ENCODE measurements at regions not wholly inside any gene's neighbourhood (a gene's known extent, or its start where the extent isn't known, plus 50 kb on each side); places are given as distances from the start of the nearest gene placed in this dataset.

- no peaks in the 10 kb centered on the region for H3K79me2 ChIP-seq (ENCODE audit: low read length)
- no peak for ATAC-seq
- no peak overlapping the region for H3K4me3 ChIP-seq (ENCODE audit: low read length)
- H3F3A ChIP-seq (ENCODE audit: low read length, unreplicated experiment) = no peaks in the 10 kb centered on the region
- H3K9me3 ChIP-seq (ENCODE audit: low read length) = peaks cover 30% of the 10 kb centered on the region
- ChIA-PET POLR2A (ENCODE audit: unreplicated experiment) (no interaction called here), CTCF (no interaction called here)
- intact Hi-C loops (cut with micrococcal nuclease) = no loop called here
- no TSS peak for BruUV-seq (replicated peaks)
- no peak overlapping the region for H3K9ac ChIP-seq (ENCODE audit: low read length)
- H3K27ac ChIP-seq (ENCODE audit: low read length) = no peak overlapping the region
- no peaks in the 10 kb centered on the region for H3K9me2 ChIP-seq (replicated peaks; ENCODE audit: low read length)
- no peaks in the 10 kb centered on the region for H3K36me3 ChIP-seq (ENCODE audit: low read depth, low read length)
- no peaks in the 10 kb centered on the region for H3K27me3 ChIP-seq (ENCODE audit: low read length)
- no peak for DNase-seq
- H4K20me1 ChIP-seq (ENCODE audit: low read length) = no peaks in the 10 kb centered on the region
- H3K4me1 ChIP-seq (ENCODE audit: insufficient read depth, low read length) = no peaks in the 10 kb centered on the region
- no peak overlapping the region for H2AFZ ChIP-seq (ENCODE audit: low read length)
- TF ChIP-seq EZH2 (IDR thresholded peaks at IDR 0.05; ENCODE audit: low read length, unreplicated experiment) (no peak), EZH2phosphoT487 (IDR thresholded peaks at IDR 0.05; ENCODE audit: borderline replicate concordance, low read length) (no peak), CTCF (conservative IDR thresholded peaks at IDR 0.05; ENCODE audit: low read depth, low read length) (no peak)
- no peak overlapping the region for H3K4me2 ChIP-seq (ENCODE audit: low read length)
Measured at GRCh38 chr11:81420668-81421250, 1312.9 kb downstream of the FAM181B start.

GRCh38 chr11:81397316-81397715 is 1336.3 kb downstream of the FAM181B start:
- POLR2A ChIA-PET (ENCODE audit: unreplicated experiment) = no interaction called here
- H3K9me3 ChIP-seq (ENCODE audit: low read length) = peaks cover 23% of the 10 kb centered on the region; the same call in 1 of the 2 replicates

More at GRCh38 chr11:81397316-81397715, 1336.3 kb downstream of the FAM181B start:
- no peak overlapping the region for H3K4me3 ChIP-seq (ENCODE audit: low read length)
- H3K27ac ChIP-seq (ENCODE audit: low read length) = no peak overlapping the region
- DNase-seq (no peak), ATAC-seq (no peak)
- H4K20me1 ChIP-seq (ENCODE audit: low read length) = no peaks in the 10 kb centered on the region
- H3K79me2 ChIP-seq (ENCODE audit: low read length) = no peaks in the 10 kb centered on the region
- H2AFZ ChIP-seq (ENCODE audit: low read length) = no peak overlapping the region
- no peaks in the 10 kb centered on the region for H3K36me3 ChIP-seq (ENCODE audit: low read depth, low read length)
- no peak overlapping the region for H3K9ac ChIP-seq (ENCODE audit: low read length)
- no peaks in the 10 kb centered on the region for H3F3A ChIP-seq (ENCODE audit: low read length, unreplicated experiment)
- TF ChIP-seq EZH2 (IDR thresholded peaks at IDR 0.05; ENCODE audit: low read length, unreplicated experiment) (no peak), EZH2phosphoT487 (IDR thresholded peaks at IDR 0.05; ENCODE audit: borderline replicate concordance, low read length) (no peak), CTCF (conservative IDR thresholded peaks at IDR 0.05; ENCODE audit: low read depth, low read length) (no peak)
- no peaks in the 10 kb centered on the region for H3K27me3 ChIP-seq (ENCODE audit: low read length)
- no peak overlapping the region for H3K4me2 ChIP-seq (ENCODE audit: low read length)
- no TSS peak for BruUV-seq (replicated peaks)
- CTCF ChIA-PET = no interaction called here
- no peaks in the 10 kb centered on the region for H3K4me1 ChIP-seq (ENCODE audit: insufficient read depth, low read length)
- intact Hi-C loops (cut with micrococcal nuclease) = no loop called here
- H3K9me2 ChIP-seq (replicated peaks; ENCODE audit: low read length) = no peaks in the 10 kb centered on the region

Data from PC-3 (cell line).